ENCODE measurements at regions not wholly inside any gene's neighbourhood (a gene's known extent, or its start where the extent isn't known, plus 50 kb on each side); places are given as distances from the start of the nearest gene placed in this dataset.
"Not testable (repeated sequence)": the region's sequence is repeated elsewhere in the genome, so short reads cannot be mapped to it uniquely, and the experiment has no call there.

DNA sequence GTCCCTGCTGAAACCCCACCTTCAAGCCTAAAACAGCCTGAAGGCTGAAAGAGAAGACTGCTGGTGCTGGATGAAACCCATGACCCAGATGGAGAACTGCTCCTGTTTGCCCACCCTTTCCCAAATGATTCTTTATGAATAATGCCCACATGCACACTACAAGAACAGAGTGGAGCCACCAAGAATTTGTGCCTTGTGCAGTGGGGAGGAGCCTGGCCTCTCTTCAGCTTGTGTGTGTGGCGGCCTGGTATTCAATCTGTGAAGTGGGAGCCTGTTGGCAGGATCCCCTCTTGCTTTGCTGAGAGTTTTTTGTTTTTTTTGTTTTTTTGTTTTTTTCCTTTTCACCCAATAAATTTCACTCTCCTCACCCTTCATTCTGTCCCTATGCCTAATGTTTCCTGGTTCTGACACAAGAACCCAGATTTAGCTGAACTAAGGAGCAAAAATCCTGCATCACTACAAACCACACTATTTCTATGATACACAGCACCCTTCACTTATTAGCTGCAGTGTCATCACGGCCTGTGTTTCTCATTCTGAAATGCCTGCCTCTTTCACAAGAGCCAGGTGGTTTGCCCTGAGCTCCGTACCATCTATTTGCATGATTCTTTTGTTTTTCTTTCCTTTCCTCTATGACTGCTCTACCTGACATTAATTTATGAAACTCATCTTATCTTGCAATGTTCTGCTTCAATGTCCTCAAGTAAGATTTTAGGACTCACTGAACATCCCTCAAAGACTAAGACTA is 585.5 kb upstream of the ATXN7L3B start:
- DNase-seq (ENCODE audit: low spot score) = no peak

- no peak for DNase-seq (ENCODE audit: low spot score)
Measured at GRCh38 chr12:73964641-73965040, 573.0 kb upstream of the ATXN7L3B start.

GRCh38 chr12:73973486-73973885 is 564.1 kb upstream of the ATXN7L3B start:
- DNase-seq (ENCODE audit: low spot score) = no peak

DNA sequence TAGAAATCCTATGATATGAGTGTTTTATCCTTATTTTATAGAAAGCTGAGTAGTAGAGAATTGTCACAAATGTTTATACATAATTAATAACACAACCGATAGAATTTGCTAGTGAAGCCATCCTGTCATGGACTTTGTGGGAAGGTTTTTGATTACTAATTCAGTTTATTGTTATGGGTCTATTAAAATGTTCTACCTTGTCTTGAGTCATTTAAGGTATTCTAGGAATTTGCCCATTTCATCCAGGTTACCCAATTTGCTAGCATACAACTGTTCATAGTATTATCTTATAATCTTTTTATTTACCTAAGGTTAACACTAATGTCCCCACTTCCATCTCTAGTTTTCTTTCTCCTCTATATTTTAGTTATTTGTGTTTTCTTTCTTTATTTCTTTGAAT is 553.1 kb upstream of the ATXN7L3B start:
- DNase-seq (ENCODE audit: low spot score) = no peak

DNA sequence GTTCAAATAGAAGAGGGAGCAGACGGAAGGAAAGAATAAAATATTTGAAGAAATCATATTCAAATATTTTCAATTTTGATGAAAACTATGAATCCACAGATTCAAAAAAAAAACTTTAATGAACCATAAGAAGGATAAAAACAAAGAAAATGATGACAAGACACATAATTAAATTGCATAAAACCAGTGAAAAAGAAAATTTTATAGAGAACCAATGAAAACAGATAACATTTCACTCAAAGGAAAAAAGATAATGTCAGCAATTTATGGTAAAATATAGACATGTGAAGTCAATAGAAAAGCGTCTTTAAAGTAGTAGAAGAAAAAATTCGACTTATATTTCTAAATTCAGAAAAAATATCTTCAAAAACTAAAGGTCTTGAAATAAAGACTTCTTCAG is 546.5 kb upstream of the ATXN7L3B start:
- DNase-seq (ENCODE audit: low spot score) = no peak

DNA sequence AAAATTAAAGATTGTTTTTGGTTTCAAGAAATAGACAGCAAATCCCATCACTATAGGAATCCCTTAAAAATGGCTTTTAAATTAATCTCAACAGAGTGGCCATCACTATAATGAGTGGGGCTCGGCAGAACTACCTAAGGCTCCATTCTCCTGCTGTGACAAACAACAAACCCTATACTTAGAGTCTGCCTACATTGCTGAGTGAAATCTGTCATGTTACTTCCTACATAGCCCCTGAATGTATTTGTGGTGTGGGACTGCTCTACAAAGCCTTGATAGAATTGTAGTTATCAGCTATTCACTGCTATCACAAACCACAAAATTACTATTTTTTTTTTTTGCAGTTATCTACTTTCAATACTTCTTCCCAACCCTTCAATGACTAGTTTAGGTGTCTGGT is 538.7 kb upstream of the ATXN7L3B start:
- no peak for DNase-seq (ENCODE audit: low spot score)

GRCh38 chr12:74015118-74015517 is 522.5 kb upstream of the ATXN7L3B start:
- DNase-seq (ENCODE audit: low spot score) = no peak

DNA sequence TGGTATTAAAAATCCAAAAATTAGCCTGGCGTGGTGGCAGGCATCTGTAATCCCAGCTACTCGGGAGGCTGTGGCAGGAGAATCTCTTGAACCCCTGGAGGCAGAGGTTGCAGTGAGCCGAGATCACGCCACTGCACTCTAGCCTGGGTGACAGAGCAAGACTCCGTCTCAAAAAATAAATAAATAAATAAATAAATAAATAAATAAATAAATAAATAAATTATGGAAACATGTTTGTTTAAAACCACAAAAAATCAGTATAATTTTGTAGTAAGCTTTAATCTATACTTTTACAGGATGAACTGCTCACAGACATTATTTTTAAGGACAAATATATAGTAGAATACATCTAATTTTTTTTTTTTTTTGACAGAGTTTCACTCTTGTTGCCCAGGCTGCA is 521.3 kb upstream of the ATXN7L3B start:
- not testable (repeated sequence) for DNase-seq (ENCODE audit: low spot score)

DNA sequence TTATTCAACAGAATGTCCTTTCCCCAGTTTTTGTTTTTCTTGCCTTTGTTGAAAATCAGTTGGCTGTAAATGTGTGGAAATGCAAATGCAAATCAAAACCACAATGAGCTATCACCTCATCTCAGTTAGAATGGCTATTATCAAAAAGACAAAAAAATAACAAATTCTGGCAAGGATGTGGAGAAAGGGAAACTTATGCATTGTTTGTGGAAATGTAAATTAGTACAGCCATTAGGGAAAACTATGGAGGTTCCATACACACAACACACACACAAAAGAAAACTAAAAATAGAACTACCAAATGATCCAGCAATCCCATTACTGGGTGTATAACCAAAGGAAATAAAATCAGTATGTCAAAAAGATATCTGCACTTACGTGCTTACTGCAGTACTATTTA is 518.8 kb upstream of the ATXN7L3B start:
- no peak for DNase-seq (ENCODE audit: low spot score)

- DNase-seq (ENCODE audit: low spot score) = no peak
Measured at GRCh38 chr12:74021937-74022336, 515.7 kb upstream of the ATXN7L3B start.

- DNase-seq (ENCODE audit: low spot score) = no peak
Measured at GRCh38 chr12:74031045-74031444, 506.6 kb upstream of the ATXN7L3B start.

- DNase-seq (ENCODE audit: low spot score) = no peak
Measured at GRCh38 chr12:74033531-74033930, 504.1 kb upstream of the ATXN7L3B start.

DNA sequence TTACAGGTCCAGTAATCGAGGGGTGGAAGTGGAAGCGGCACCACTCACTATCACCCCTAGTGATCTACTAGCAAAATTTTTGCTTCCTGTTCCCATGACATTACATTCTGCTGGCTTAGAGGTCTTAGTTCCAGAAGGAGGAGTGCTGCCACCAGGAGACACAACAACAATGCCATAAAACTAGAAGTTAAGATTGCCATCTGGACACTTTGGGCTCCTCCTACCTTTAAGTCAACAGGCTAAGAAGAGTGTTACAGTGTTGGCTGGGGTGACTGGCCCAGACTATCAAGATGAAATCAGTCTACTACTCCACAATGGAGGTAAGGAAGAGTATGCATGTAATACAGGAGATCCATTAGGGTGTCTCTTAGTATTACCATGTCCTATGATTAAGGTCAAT is 498.5 kb upstream of the ATXN7L3B start:
- not testable (repeated sequence) for DNase-seq (ENCODE audit: low spot score)

DNA sequence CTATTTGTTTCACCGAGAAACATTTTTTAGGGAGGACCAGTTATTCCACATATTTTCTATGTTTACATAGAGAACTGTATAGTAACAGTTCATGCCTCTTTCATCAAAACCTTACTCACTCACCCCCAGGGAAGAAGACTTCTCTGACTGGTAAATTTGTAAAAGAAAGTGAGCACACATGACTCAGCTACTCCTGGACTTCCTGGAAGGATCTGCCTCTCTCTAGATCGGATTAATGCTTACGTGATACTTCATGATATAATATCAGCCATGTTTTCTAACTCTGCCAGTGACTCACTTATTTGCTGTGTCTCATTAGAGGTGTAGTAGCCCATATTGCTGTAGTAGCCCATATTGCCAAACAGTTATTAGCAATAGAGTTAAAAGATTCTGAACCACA is 494.3 kb upstream of the ATXN7L3B start:
- DNase-seq (ENCODE audit: low spot score) = no peak

DNA sequence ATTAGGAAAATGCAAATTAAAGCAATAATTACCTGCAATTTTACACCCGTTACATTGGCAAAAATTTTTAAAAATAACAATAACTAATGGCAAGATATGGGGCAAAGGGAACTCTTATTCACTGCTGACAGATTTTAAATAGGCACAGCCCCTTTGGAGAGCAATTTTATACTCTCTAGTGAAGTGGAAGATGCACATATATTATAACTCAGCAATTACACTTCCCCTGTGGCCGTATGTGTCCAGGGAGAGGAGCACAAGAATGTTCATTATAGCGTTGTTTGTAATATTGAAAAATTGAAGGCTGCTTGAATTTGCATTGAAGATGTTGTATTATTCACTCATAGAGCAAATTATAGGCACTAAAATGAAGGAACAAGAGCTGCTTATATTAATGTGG is 488.3 kb upstream of the ATXN7L3B start:
- no peak for DNase-seq (ENCODE audit: low spot score)

GRCh38 chr12:74051848-74052247 is 485.8 kb upstream of the ATXN7L3B start:
- no peak for DNase-seq (ENCODE audit: low spot score)

- no peak for DNase-seq (ENCODE audit: low spot score)
Measured at GRCh38 chr12:74066476-74066875, 471.2 kb upstream of the ATXN7L3B start.

DNA sequence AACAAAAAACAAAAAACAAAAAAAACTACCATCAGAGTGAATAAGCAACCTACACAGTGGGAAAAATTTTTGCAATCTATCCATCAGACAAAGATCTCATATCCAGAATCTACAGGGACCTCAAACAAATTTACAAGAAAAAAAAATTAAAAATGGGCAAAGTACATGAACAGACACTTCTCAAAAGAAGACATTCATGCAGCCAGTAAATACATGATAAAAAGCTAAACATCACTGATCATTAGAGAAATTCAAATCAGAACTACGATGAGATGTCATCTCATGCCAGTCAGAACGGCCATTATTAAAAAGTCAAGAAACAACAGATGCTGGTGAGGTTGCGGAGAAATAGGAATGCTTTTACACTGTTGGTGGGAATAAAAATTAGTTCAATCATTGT is 466.5 kb upstream of the ATXN7L3B start:
- DNase-seq (ENCODE audit: low spot score) = no peak

GRCh38 chr12:74076918-74077317 is 460.7 kb upstream of the ATXN7L3B start:
- no peak for DNase-seq (ENCODE audit: low spot score)

GRCh38 chr12:74105434-74105833 is 432.2 kb upstream of the ATXN7L3B start:
- no peak for DNase-seq (ENCODE audit: low spot score)

- no peak for DNase-seq (ENCODE audit: low spot score)
Measured at GRCh38 chr12:74108729-74109128, 428.9 kb upstream of the ATXN7L3B start.

- DNase-seq (ENCODE audit: low spot score) = no peak
Measured at GRCh38 chr12:74111688-74112360, 425.8 kb upstream of the ATXN7L3B start.

DNA sequence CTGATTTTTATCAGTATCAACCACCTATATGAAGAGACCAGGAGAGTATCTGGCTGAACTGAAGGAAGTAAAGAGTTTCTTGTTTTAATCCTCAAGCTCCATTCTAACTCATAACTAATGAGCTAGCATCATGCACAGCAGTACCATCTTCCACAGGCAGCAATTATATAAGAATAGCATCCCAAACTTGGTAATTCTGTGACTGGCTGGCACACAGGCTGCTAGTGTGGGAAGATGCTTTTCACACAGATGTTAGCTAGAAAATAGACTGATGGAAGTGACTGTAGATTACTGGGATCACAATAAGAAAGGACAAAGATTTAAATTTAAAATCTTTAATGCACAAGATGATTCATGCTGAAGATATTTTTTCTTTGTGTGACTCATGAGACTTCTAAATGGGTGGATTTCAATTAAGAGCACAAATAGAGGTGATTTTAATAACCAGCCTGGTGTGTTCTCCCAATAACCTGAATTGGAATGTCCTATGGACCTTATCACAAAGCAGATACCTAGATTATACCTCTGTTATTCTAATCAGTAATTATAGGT is 417.7 kb upstream of the ATXN7L3B start:
- DNase-seq (ENCODE audit: low spot score) = no peak

DNA sequence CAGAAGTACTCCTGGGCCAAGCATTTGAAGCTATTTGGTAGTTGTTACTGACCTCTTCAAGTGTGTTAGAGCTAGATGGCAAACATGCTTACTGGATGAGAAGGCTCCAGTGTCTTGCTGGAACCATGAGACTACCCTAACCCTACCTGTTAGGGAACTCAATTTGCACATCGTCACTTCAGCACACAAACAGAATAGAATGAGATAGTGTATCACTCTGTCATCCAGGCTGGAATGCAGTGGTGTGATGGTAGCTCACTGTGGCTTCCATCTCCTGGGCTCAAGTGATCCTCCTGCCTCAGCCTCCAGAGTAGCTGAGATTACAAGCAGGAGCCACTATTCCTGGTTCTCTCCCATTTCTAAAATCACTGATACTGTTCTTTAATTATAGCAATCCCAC is 417.0 kb upstream of the ATXN7L3B start:
- no peak for DNase-seq (ENCODE audit: low spot score)
